ENCODE measurements at regions not wholly inside any gene's neighbourhood (a gene's known extent, or its start where the extent isn't known, plus 50 kb on each side); places are given as distances from the start of the nearest gene placed in this dataset.
"Not testable (repeated sequence)": the region's sequence is repeated elsewhere in the genome, so short reads cannot be mapped to it uniquely, and the experiment has no call there.

- POLR2A ChIA-PET; CTCF ChIA-PET; H3K4me3 ChIP-seq (ENCODE audit: low read depth, low read length); H3K36me3 ChIP-seq (ENCODE audit: control insufficient read depth in 2 of 2, insufficient read depth in 1 of 2, low read length in 2 of 2); H3K27ac ChIP-seq (ENCODE audit: extremely low read depth, low read depth, low read length); H3K9me3 ChIP-seq (ENCODE audit: control insufficient read depth, insufficient read depth, low read depth, low read length); H3K4me1 ChIP-seq (ENCODE audit: control insufficient read depth, insufficient read depth, low read length): not testable (repeated sequence)
- TF ChIP-seq SETDB1 (IDR thresholded peaks at IDR 0.05; ENCODE audit: insufficient read length, low read length) (peak; percentile 95), TRIM28 (IDR thresholded peaks at IDR 0.05; ENCODE audit: borderline replicate concordance, low read length) (0 out of 2 replicates have a peak, but pooled peaks have one; percentile 38)
These were observed 96.1 kb upstream of the GPR6 start for GRCh38 chr6:109881953-109882490.

DNA sequence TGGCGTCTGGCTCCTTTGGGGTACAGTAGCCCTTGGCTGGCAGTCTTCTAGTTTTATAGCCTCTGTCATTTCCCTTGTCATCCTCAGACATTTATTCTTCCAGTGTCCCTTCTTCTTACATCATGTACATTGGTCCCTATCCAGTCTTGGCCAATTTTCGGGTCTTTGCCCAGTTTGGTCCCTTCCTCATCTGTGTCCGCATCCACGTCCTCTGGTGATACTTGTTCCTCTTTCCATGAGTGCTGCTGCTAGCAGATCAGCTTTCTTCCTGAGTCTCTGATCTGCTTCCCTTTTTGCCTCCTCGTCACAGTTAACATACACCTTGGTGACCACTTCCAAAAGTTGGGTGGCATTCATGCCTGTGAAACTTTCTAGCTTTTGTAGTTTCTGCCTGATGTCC is 86.2 kb upstream of the GPR6 start:
- no peak overlapping the region for H3K27ac ChIP-seq (ENCODE audit: extremely low read depth, low read depth, low read length)
- CTCF ChIA-PET: no interaction called here
- POLR2A ChIA-PET: no interaction called here
- TF ChIP-seq, protein P1, sequence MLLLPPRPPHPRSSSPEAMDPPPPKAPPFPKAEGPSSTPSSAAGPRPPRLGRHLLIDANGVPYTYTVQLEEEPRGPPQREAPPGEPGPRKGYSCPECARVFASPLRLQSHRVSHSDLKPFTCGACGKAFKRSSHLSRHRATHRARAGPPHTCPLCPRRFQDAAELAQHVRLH (tag by site-specific recombination; IDR thresholded peaks at IDR 0.05): no peak
- TF ChIP-seq REPIN1 (tag by site-specific recombination; IDR thresholded peaks at IDR 0.05; ENCODE audit: low read depth) (no peak), ZNF549 (tag by site-specific recombination; IDR thresholded peaks at IDR 0.05) (no peak)
- no peaks in the 10 kb centered on the region for H3K4me1 ChIP-seq (ENCODE audit: control insufficient read depth, insufficient read depth, low read length)
- H3K36me3 ChIP-seq (ENCODE audit: control insufficient read depth in 2 of 2, insufficient read depth in 1 of 2, low read length in 2 of 2): no peaks in the 10 kb centered on the region
- H3K9me3 ChIP-seq (ENCODE audit: control insufficient read depth, insufficient read depth, low read depth, low read length): no peaks in the 10 kb centered on the region
- no peak overlapping the region for H3K4me3 ChIP-seq (ENCODE audit: low read depth, low read length)

DNA sequence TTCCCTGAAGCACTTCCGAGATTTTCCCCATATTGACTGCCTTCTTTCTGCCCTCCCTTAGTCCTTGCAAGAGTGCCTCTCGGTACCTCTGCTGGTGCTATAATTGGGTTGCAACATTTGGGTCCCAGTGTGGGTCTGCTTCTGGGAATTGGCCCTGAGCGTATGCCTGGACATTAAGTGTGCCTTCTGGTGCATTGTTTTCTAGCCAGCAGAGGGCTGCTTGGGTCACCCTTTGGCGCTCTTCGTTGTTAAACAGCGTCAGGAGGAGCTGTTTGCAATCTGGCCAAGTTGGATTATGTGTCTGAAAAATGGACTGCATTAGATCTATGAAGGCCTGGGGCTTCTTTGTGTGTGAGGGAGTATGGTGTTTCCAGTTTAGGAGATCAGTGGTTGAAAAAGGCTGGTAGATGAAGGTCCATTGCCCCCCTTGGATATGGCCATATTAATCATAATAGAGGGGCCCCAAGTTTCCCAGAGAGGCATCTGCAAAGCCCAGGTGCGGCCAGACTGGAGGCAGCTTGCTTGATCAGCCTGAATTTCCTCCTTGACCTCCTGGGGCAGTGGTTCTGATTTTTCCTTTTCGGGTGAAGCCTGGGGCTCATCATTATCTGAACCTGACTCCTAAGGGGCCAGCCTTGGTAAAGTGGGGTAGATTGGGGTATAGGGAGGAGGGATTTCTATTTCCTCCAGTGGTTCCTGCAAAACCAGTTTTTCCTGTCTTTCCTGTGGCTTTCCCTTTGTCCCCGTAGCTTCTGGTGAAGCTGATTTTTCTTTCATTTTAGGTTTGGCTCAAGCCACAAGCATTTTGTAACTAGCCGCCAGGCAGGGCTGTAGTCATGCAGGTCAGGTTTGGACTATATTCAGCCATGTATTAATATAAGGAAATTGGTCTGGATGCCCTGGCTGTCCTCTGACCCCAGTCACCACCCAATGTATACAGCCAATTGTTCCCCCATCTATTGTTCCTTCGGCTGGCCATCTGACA is 85.4 kb upstream of the GPR6 start:
- no peaks in the 10 kb centered on the region for H3K36me3 ChIP-seq (ENCODE audit: control insufficient read depth in 2 of 2, insufficient read depth in 1 of 2, low read length in 2 of 2)
- no peaks in the 10 kb centered on the region for H3K4me1 ChIP-seq (ENCODE audit: control insufficient read depth, insufficient read depth, low read length)
- no peak overlapping the region for H3K4me3 ChIP-seq (ENCODE audit: low read depth, low read length)
- TF ChIP-seq ZNF302 (tag by site-specific recombination; IDR thresholded peaks at IDR 0.05; ENCODE audit: low read depth) (no peak), ZNF473 (tag by site-specific recombination; IDR thresholded peaks at IDR 0.05) (no peak), ZNF747 (tag by site-specific recombination; IDR thresholded peaks at IDR 0.05) (no peak), ZNF121 (tag by site-specific recombination; IDR thresholded peaks at IDR 0.05) (no peak), ZNF223 (tag by site-specific recombination; IDR thresholded peaks at IDR 0.05) (no peak), ZFP3 (tag by site-specific recombination; IDR thresholded peaks at IDR 0.05; ENCODE audit: low read depth) (no peak), SP3 (tag by site-specific recombination; IDR thresholded peaks at IDR 0.05) (no peak), PRDM6 (tag by site-specific recombination; IDR thresholded peaks at IDR 0.05) (no peak)
- TF ChIP-seq, protein P2, sequence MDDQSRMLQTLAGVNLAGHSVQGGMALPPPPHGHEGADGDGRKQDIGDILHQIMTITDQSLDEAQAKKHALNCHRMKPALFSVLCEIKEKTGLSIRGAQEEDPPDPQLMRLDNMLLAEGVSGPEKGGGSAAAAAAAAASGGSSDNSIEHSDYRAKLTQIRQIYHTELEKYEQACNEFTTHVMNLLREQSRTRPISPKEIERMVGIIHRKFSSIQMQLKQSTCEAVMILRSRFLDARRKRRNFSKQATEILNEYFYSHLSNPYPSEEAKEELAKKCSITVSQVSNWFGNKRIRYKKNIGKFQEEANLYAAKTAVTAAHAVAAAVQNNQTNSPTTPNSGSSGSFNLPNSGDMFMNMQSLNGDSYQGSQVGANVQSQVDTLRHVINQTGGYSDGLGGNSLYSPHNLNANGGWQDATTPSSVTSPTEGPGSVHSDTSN (CRISPR knock-in tag; IDR thresholded peaks at IDR 0.05): no peak
- TF ChIP-seq, protein P3, sequence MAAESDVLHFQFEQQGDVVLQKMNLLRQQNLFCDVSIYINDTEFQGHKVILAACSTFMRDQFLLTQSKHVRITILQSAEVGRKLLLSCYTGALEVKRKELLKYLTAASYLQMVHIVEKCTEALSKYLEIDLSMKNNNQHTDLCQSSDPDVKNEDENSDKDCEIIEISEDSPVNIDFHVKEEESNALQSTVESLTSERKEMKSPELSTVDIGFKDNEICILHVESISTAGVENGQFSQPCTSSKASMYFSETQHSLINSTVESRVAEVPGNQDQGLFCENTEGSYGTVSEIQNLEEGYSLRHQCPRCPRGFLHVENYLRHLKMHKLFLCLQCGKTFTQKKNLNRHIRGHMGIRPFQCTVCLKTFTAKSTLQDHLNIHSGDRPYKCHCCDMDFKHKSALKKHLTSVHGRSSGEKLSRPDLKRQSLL (tag by site-specific recombination; IDR thresholded peaks at IDR 0.05): no peak
- POLR2A ChIA-PET: no interaction called here
- no peaks in the 10 kb centered on the region for H3K9me3 ChIP-seq (ENCODE audit: control insufficient read depth, insufficient read depth, low read depth, low read length)
- CTCF ChIA-PET: interaction anchor here (1.1 kb wide), 1 partner anchor 9 kb away, joined by 3 read pairs; no protein-coding TSS in a partner anchor
- no peak overlapping the region for H3K27ac ChIP-seq (ENCODE audit: extremely low read depth, low read depth, low read length)

Measured in HEK293 (cell line).